Large intestine (tissue), 3 donors: ENCODE measurements at regions not wholly inside any gene's neighbourhood (a gene's known extent, or its start where the extent isn't known, plus 50 kb on each side); places are given as distances from the start of the nearest gene placed in this dataset.

ENCODE experiments used
- DNase-seq, 2 donors: peaks; one replicate each; pipeline versions ENCODE4 v3.0.0 to v3.0.0-alpha.2; 2013
- H3K27ac ChIP-seq: one replicate; pipeline ENCODE4 v1.5.1; 2013; ENCODE audit warnings: low read length
- H3K27me3 ChIP-seq: 2 replicates; pipeline ENCODE4 v1.6.1; 2013; ENCODE audit warnings: low read length; ENCODE audit not compliant: control insufficient read depth, insufficient read depth
- H3K36me3 ChIP-seq: 2 replicates; pipeline ENCODE4 v1.6.1; 2013; ENCODE audit warnings: low read length; ENCODE audit not compliant: control insufficient read depth, insufficient read depth
- H3K4me1 ChIP-seq: one replicate; pipeline ENCODE4 v1.6.1; 2013; ENCODE audit warnings: low read length; ENCODE audit not compliant: control insufficient read depth, insufficient read depth
- H3K4me3 ChIP-seq: one replicate; pipeline ENCODE4 v1.5.1; 2013; ENCODE audit warnings: low read length
- H3K9me3 ChIP-seq: one replicate; pipeline ENCODE4 v1.6.1; 2013; ENCODE audit warnings: mild to moderate bottlenecking, low read depth, low read length, moderate library complexity; ENCODE audit not compliant: control insufficient read depth
- WGBS: methylation state at CpG from one replicate; pipeline ENCODE4 v1.1.5; 2013; ENCODE audit warnings: low lambda C conversion rate; ENCODE audit not compliant: insufficient coverage; 5-methylcytosine and 5-hydroxymethylcytosine counted together

DNA sequence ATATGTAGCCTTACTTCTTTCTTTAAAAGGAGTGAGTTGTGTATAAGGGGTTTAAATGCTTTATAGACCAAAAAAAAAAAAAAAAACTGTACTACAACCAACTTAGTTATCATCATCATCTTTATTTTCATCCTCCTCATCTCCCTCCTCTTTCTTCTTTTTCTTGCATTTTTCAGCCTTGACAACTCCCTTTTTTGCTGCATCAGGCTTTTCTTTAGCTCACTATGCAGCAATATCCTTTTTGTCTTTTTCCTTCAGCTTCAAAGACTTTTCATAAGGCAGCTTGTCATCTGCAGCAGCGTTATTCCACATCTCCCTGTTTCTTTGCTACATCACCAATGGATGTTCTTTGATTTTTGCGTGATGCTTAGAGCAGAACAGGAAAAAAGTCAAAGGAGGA lies 526.0 kb downstream of the ZNF608 start:
- no peak for DNase-seq
- Histone ChIP-seq H3K9me3 (no peaks in the 10 kb centered on the region), H3K4me1 (no peaks in the 10 kb centered on the region), H3K4me3 (no peak overlapping the region), H3K36me3 (no peaks in the 10 kb centered on the region), H3K27ac (no peak overlapping the region), H3K27me3 (no peaks in the 10 kb centered on the region)
- WGBS = 83% methylated on average over 1 of the region's 2 CpGs

DNA sequence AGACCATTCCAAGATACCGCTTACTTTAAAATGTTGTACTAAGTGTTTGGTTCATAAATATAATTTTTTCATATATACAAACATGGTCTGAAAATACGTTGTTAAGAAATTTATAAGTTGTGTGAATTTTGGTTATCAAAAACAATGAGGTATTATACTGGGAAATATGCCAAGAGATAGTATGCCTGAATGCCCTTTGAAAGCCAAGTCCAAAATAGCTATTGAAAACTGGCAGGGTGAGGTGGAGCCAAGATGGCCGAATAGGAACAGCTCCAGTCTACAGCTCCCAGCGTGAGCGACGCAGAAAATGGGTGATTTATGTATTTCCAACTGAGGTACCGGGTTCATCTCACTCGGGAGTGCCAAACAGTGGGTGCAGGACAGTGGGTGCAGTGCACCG lies 533.5 kb downstream of the ZNF608 start:
- Histone ChIP-seq H3K36me3 (no peaks in the 10 kb centered on the region), H3K4me1 (no peaks in the 10 kb centered on the region), H3K4me3 (no peak overlapping the region), H3K27me3 (no peaks in the 10 kb centered on the region), H3K27ac (no peak overlapping the region), H3K9me3 (no peaks in the 10 kb centered on the region)
- DNase-seq = no peak
- 92% methylated on average over 2 of the region's 9 CpGs for WGBS

DNA sequence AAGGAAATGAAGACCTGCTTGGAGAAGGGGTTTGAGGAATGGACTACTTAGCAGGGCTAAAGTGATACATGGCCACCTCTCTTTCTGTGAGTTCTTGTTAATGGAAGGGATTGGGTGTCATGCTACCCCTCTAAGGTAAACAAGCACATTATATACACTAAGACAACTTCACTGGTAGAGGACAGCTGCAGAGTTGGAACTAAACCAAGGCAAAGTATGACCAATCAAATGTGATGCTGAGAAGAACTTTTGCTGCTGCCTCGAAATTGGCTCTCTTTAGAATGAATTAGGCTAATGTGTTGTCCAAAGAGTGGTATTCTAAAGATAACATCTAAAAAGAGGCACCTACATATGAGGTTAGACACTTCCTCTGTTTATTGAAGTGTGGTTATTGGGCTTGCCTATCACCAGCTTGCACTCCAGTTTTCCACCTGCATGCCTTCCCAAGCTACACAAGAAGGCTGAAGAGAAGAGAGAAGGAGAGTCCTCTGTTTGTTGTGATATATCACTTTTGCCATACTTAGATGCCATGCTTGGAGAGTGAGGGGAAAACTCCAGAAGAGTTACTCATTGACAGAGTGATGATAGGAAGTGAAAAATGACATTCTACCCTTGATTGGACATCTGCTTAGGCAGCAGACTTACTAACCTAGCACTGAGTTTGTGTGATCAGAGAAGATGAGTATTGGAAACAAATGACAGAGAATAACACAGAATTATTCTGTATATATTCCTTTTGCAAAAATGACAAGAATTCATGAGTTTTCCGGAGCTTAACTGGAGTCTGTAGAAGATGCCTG lies 536.1 kb downstream of the ZNF608 start:
- no peaks in the 10 kb centered on the region for H3K9me3 ChIP-seq
- H3K4me1 ChIP-seq = peaks cover 9% of the 10 kb centered on the region
- no peak overlapping the region for H3K27ac ChIP-seq
- H3K27me3 ChIP-seq = no peaks in the 10 kb centered on the region
- H3K36me3 ChIP-seq = no peaks in the 10 kb centered on the region
- WGBS = 83% methylated on average over 1 of the region's 2 CpGs
- H3K4me3 ChIP-seq = no peak overlapping the region
- no peak for DNase-seq

DNA sequence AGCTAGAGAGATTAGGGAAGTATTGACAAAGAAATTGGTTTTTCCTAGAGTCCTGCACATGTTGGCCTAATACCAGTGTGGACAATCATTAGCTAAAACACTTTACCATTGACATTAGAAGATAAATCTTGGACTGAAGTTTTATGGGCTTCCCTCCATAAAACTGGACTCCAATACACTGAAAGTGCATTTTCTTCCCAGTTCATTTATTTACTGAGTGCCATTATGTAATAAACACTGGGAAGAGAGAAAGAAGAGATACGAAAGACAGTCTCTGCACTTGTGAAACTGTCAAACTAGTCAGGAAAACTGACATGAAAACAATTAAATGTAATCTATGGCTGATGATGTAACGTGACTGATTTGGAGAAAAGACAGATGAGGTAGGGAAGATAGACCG lies 539.3 kb downstream of the ZNF608 start:
- DNase-seq = peak; percentile 45 to 79
- H3K27me3 ChIP-seq = no peaks in the 10 kb centered on the region
- H3K27ac ChIP-seq = peak overlapping the region; percentile 43
- 36% methylated on average over 3 of the region's 3 CpGs for WGBS
- H3K4me3 ChIP-seq = no peak overlapping the region
- H3K4me1 ChIP-seq = peaks cover 9% of the 10 kb centered on the region
- no peaks in the 10 kb centered on the region for H3K36me3 ChIP-seq
- peaks cover 14% of the 10 kb centered on the region for H3K9me3 ChIP-seq

DNA sequence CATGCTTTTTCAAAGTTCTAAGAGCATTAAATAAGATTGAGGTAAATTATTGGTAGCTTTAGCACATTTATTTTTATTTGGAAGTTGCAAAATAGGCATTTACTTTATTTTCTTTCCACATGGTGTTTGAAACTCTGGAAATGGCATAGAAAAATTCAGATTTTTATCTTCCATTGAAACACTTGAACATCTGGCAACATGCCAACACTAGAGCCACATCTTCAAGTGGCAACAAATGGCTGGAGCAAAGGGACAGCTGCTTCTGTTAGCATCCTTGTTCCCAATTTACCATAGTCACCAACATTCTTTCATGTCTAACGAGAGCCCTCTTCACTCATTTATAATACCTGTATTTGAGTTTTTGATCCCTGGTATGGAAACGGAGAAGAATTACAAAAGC lies 539.9 kb downstream of the ZNF608 start:
- Histone ChIP-seq H3K4me3 (no peak overlapping the region), H3K4me1 (peaks cover 9% of the 10 kb centered on the region), H3K27me3 (no peaks in the 10 kb centered on the region), H3K27ac (no peak overlapping the region), H3K36me3 (no peaks in the 10 kb centered on the region), H3K9me3 (peaks cover 14% of the 10 kb centered on the region)
- WGBS = 59% methylated on average over 2 of the region's 2 CpGs
- no peak for DNase-seq

DNA sequence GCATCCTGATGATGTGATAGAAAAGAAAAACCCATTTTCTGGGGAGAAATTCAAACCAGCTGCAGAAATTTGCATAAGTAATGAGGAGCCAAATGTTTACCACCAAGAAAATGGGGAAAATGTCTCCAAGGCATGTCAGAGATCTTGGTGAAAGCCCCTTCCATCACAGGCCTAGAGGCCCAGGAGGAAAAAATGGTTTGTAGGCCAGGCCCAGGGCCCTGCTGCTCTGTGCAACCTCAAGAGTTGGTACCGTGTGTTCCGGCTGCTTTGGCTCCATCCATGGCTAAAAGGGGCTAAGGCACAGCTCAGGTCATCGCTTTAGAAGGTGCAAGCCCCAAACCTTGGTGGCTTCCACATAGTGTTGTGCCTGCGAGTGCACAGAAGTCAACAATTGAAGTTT lies 543.1 kb downstream of the ZNF608 start:
- H3K36me3 ChIP-seq = no peaks in the 10 kb centered on the region
- no peak overlapping the region for H3K4me3 ChIP-seq
- no peak for DNase-seq
- no peak overlapping the region for H3K27ac ChIP-seq
- peaks cover 14% of the 10 kb centered on the region for H3K9me3 ChIP-seq
- no CpG with 5 or more reads among the region's 4 CpGs for WGBS
- peaks cover 9% of the 10 kb centered on the region for H3K4me1 ChIP-seq
- H3K27me3 ChIP-seq = no peaks in the 10 kb centered on the region

DNA sequence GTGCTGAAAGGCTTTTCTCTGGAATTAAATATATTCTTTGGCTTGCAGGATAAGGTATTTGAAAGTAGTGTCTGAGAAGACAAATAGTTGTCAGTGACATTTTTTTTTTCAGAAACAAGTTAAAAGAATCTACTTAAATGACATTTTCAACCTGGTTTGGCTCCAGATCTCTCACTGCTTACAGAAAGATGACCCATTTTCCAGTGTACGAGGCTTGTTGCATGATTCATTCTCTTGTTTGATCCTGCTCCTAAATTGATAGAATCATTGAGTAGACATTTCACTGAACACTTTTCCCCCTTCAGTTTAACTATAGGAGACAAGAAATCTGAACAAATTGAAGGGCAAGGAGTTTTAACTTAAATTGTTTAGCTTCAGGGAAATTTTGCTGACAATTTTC lies 546.1 kb downstream of the ZNF608 start:
- H3K4me3 ChIP-seq = no peak overlapping the region
- H3K36me3 ChIP-seq = no peaks in the 10 kb centered on the region
- H3K9me3 ChIP-seq = peaks cover 14% of the 10 kb centered on the region
- no peaks in the 10 kb centered on the region for H3K27me3 ChIP-seq
- H3K4me1 ChIP-seq = no peaks in the 10 kb centered on the region
- no CpG with 5 or more reads among the region's 1 CpG for WGBS
- DNase-seq = no peak
- H3K27ac ChIP-seq = no peak overlapping the region

DNA sequence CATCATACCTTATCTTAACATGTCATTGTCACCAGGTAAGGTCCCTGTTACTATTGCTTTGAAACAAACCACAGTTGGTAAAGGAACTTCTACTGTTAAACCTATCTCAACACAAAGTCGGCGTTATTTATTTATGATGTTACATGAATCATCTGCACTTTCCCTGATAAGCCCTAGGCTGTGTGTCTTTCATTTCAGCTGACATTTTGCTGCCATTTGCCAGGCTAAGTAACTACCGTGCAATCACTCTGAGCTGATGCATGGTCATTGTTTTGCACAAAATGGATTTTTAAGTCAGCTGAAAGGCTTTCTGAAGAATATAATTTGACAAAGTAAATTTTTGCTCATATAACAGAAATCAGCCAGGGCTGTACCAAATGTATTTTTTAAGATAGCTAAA lies 546.5 kb downstream of the ZNF608 start:
- Histone ChIP-seq H3K36me3 (no peaks in the 10 kb centered on the region), H3K9me3 (peaks cover 14% of the 10 kb centered on the region), H3K4me1 (no peaks in the 10 kb centered on the region), H3K27ac (no peak overlapping the region), H3K4me3 (no peak overlapping the region), H3K27me3 (no peaks in the 10 kb centered on the region)
- WGBS = no CpG with 5 or more reads among the region's 3 CpGs
- no peak for DNase-seq

DNA sequence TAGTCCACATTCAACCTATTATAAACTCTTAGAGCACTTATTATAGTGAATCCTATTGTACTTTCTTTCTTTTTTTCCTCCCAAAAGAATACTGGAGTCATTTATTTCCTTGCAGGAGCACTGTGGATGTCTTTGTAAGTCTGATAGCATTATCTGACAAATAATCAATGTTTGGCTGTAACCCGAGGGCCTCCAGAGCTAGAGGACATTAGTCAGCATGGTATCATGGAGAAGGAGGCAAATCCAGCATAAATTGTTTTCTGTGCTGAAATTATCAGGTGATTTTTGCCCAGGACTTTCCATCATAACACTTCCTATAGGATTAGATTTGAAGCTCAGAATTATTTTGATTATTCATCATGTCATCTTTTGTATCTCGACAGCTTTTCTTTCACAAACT lies 551.0 kb downstream of the ZNF608 start:
- H3K27me3 ChIP-seq = no peaks in the 10 kb centered on the region
- no peak overlapping the region for H3K27ac ChIP-seq
- 100% methylated on average over 1 of the region's 2 CpGs for WGBS
- no peaks in the 10 kb centered on the region for H3K4me1 ChIP-seq
- H3K36me3 ChIP-seq = no peaks in the 10 kb centered on the region
- no peaks in the 10 kb centered on the region for H3K9me3 ChIP-seq
- no peak overlapping the region for H3K4me3 ChIP-seq
- no peak for DNase-seq

DNA sequence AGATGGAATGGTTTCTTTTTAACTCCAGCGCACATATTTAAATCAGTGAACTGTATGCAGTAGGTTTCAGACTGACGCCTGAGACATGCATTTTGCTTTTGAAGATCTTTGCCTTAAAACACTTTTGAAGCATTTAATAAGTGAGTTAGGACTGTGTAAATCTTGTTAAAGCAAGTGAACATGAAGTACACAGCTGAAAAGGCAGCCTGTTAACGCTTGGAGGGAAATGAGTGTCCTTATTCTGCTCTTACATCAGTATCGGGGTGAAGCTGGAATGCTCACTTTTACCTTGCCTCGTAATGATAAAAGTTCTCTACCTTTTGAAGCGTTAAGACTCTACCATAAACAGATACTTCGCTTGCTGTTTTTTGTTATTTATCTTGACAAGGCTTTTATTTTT lies 552.2 kb downstream of the ZNF608 start:
- 82% methylated on average over 3 of the region's 7 CpGs for WGBS
- H3K27ac ChIP-seq = no peak overlapping the region
- no peaks in the 10 kb centered on the region for H3K4me1 ChIP-seq
- H3K36me3 ChIP-seq = no peaks in the 10 kb centered on the region
- no peak for DNase-seq
- H3K9me3 ChIP-seq = no peaks in the 10 kb centered on the region
- no peaks in the 10 kb centered on the region for H3K27me3 ChIP-seq
- no peak overlapping the region for H3K4me3 ChIP-seq

DNA sequence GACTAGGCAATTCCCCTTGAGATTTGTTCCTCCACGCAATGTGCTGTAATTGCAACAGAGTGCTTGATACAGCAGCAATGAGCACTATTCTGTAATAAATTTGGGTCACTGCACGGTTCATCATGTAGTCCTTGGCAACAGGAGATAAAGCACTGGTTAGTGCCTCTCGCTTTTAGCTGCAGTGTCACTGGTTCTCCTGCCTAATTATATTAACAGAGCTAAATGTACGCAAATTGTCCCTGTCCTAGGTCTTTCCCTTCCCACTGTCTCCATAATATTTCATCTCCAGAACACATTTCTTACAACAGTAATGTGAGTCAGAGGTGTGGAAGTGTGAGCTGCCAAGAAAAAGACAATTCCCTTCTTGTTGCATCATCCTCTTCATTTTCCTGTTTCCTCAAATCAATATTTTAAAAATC lies 553.1 kb downstream of the ZNF608 start:
- Histone ChIP-seq H3K4me1 (no peaks in the 10 kb centered on the region), H3K27me3 (no peaks in the 10 kb centered on the region), H3K27ac (no peak overlapping the region), H3K9me3 (no peaks in the 10 kb centered on the region), H3K4me3 (no peak overlapping the region), H3K36me3 (no peaks in the 10 kb centered on the region)
- no peak for DNase-seq
- no CpG with 5 or more reads among the region's 4 CpGs for WGBS
